PFSK-1 (cell line): ENCODE measurements at regions not wholly inside any gene's neighbourhood (a gene's known extent, or its start where the extent isn't known, plus 50 kb on each side); places are given as distances from the start of the nearest gene placed in this dataset.

Experiments used
- FOXP2 ChIP-seq: optimal IDR thresholded peaks from 2 replicates; pipeline ENCODE3; 2011; ENCODE audit warnings: borderline replicate concordance, control low read depth, inconsistent platforms; ENCODE audit not compliant: insufficient read depth; ENCODE audit errors: extremely low read length, extremely low read depth
- POLR2AphosphoS5 ChIP-seq: IDR thresholded peaks from 2 replicates; pipeline ENCODE4 v1.6.1; 2012; ENCODE audit warnings: low read depth, mild to moderate bottlenecking, control low read depth, low read length, moderate library complexity
- SIN3A ChIP-seq: IDR thresholded peaks from 2 replicates; pipeline ENCODE4 v1.6.1; 2012; ENCODE audit warnings: mild to moderate bottlenecking, low read length, moderate library complexity, borderline replicate concordance; ENCODE audit not compliant: insufficient read depth
- TAF1 ChIP-seq: IDR thresholded peaks from 2 replicates; pipeline ENCODE4 v1.6.1; 2012; ENCODE audit warnings: low read length, control low read depth, borderline replicate concordance; ENCODE audit not compliant: insufficient read depth
- TF ChIP-seq, protein P1 (sequence below), 2 experiments: IDR thresholded peaks; 2 replicates each; pipeline versions ENCODE4 v1.6.1 to v1.8.0; 2011 to 2012; ENCODE audit warnings: low read depth in 2 of 2, low read length in 2 of 2, control low read depth in 1 of 2, inconsistent platforms in 1 of 2, mild to moderate bottlenecking in 1 of 2, moderate library complexity in 1 of 2; ENCODE audit not compliant: insufficient read depth in 1 of 2

DNA sequence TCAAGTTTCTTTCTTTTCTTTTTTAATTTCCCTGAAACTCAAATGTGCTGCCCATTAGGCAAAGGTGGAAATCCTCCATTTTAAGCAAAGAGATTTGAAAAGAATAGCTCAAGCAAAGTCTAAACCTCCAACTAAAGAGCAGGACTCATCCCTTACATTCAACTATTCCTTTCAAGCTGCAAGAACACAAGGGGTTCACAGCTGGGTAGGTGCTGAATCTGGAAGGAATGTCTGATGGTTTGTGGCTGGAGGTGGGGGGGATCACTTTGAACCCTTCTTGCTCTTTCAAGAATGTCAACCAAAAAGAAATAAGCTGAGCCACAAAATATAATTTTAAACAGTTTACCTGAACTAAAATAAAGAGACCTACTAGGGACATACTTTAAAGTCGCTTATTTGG is 375.7 kb upstream of the CDH10 start:
- TF ChIP-seq TAF1 (no peak), SIN3A (no peak), POLR2AphosphoS5 (no peak), FOXP2 (no peak)
- TF ChIP-seq, protein P1, sequence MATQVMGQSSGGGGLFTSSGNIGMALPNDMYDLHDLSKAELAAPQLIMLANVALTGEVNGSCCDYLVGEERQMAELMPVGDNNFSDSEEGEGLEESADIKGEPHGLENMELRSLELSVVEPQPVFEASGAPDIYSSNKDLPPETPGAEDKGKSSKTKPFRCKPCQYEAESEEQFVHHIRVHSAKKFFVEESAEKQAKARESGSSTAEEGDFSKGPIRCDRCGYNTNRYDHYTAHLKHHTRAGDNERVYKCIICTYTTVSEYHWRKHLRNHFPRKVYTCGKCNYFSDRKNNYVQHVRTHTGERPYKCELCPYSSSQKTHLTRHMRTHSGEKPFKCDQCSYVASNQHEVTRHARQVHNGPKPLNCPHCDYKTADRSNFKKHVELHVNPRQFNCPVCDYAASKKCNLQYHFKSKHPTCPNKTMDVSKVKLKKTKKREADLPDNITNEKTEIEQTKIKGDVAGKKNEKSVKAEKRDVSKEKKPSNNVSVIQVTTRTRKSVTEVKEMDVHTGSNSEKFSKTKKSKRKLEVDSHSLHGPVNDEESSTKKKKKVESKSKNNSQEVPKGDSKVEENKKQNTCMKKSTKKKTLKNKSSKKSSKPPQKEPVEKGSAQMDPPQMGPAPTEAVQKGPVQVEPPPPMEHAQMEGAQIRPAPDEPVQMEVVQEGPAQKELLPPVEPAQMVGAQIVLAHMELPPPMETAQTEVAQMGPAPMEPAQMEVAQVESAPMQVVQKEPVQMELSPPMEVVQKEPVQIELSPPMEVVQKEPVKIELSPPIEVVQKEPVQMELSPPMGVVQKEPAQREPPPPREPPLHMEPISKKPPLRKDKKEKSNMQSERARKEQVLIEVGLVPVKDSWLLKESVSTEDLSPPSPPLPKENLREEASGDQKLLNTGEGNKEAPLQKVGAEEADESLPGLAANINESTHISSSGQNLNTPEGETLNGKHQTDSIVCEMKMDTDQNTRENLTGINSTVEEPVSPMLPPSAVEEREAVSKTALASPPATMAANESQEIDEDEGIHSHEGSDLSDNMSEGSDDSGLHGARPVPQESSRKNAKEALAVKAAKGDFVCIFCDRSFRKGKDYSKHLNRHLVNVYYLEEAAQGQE (IDR thresholded peaks at IDR 0.05; ENCODE audit: insufficient read depth in 1 of 2, low read depth in 2 of 2, low read length in 2 of 2), result no peak
